WTC11 (cell line): ENCODE measurements at regions not wholly inside any gene's neighbourhood (a gene's known extent, or its start where the extent isn't known, plus 50 kb on each side); places are given as distances from the start of the nearest gene placed in this dataset.

Source experiments
- ATAC-seq: fragments of 200-7000 bp; cut with Tn5 transposase; 2 replicates; pipeline ENCODE4 v1.10.0; 2021; ENCODE audit warnings: mild to moderate bottlenecking, moderate library complexity
- CTCF ChIA-PET: fragments of 300-600 bp; sonication (Branson Sonifier 250); formaldehyde crosslinking; loops from one replicate; lab custom pipeline; 2021; ENCODE audit warnings: antibody characterized with exemption; lab: Charles Lee
- POLR2A ChIA-PET: fragments of 350-600 bp; sonication (Branson Sonifier 250); formaldehyde crosslinking; loops from one replicate; lab custom pipeline; 2021; ENCODE audit warnings: antibody characterized with exemption; lab: Charles Lee
- DNase-seq: peaks from one replicate; pipeline ENCODE4 v3.0.0; 2021; ENCODE audit warnings: low spot score
- H3K27ac Mint-ChIP-seq: 2 replicates; pipeline ENCODE4 v1.8.0; 2021; ENCODE audit warnings: mixed read lengths
- H3K27me3 Mint-ChIP-seq: 2 replicates; pipeline ENCODE4 v1.8.0; 2021; ENCODE audit warnings: low read depth, mild to moderate bottlenecking, moderate library complexity, mixed read lengths
- H3K36me3 Mint-ChIP-seq: 2 replicates; pipeline ENCODE4 v1.8.0; 2021; ENCODE audit warnings: mixed read lengths
- H3K4me1 Mint-ChIP-seq: 2 replicates; pipeline ENCODE4 v1.8.0; 2022; ENCODE audit warnings: mixed read lengths
- H3K4me3 Mint-ChIP-seq: 2 replicates; pipeline ENCODE4 v1.8.0; 2021; ENCODE audit warnings: mild to moderate bottlenecking, moderate library complexity, mixed read lengths
- H3K9me3 Mint-ChIP-seq: 2 replicates; pipeline ENCODE4 v1.8.0; 2021; ENCODE audit warnings: mixed read lengths
- AFF4 ChIP-seq: sonication (generic); formaldehyde crosslinking; IDR thresholded peaks from 2 replicates; pipeline ENCODE4 v1.8.1; 2023; ENCODE audit warnings: mild to moderate bottlenecking, missing genetic modification reagents, borderline replicate concordance
- ATF3 ChIP-seq: sonication (generic); formaldehyde crosslinking; conservative IDR thresholded peaks from 2 replicates; pipeline ENCODE4 v1.8.1; 2022; ENCODE audit warnings: mild to moderate bottlenecking, missing genetic modification reagents
- ATF6 ChIP-seq: sonication (generic); formaldehyde crosslinking; IDR thresholded peaks from 2 replicates; pipeline ENCODE4 v1.8.1; 2023; ENCODE audit warnings: mild to moderate bottlenecking, missing genetic modification reagents
- CREM ChIP-seq: sonication (generic); formaldehyde crosslinking; IDR thresholded peaks from 2 replicates; pipeline ENCODE4 v1.8.1; 2022; ENCODE audit warnings: mild to moderate bottlenecking, missing genetic modification reagents, moderate library complexity
- HMGXB4 ChIP-seq: sonication (generic); formaldehyde crosslinking; IDR thresholded peaks from 2 replicates; pipeline ENCODE4 v1.8.1; 2023; ENCODE audit warnings: mild to moderate bottlenecking, moderate library complexity, missing genetic modification reagents
- MXD4 ChIP-seq: fragments of 250-450 bp; sonication (Bioruptor Pico); IDR thresholded peaks from 2 replicates; pipeline ENCODE4 v1.8.0; 2021; ENCODE audit warnings: mild to moderate bottlenecking, moderate library complexity, borderline replicate concordance
- RORB ChIP-seq: fragments of 250-450 bp; sonication (Bioruptor Pico); IDR thresholded peaks from 2 replicates; pipeline ENCODE4 v1.9.0; 2021; ENCODE audit warnings: mild to moderate bottlenecking
- TP53 ChIP-seq: sonication (generic); formaldehyde crosslinking; IDR thresholded peaks from 2 replicates; pipeline ENCODE4 v1.8.1; 2023; ENCODE audit warnings: mild to moderate bottlenecking, missing genetic modification reagents
- USF1 ChIP-seq: sonication (generic); formaldehyde crosslinking; IDR thresholded peaks from 2 replicates; pipeline ENCODE4 v1.8.0; 2022; ENCODE audit warnings: mild to moderate bottlenecking, missing genetic modification reagents
- USF2 ChIP-seq: sonication (generic); formaldehyde crosslinking; IDR thresholded peaks from 2 replicates; pipeline ENCODE4 v1.8.1; 2023; ENCODE audit warnings: mild to moderate bottlenecking, missing genetic modification reagents, moderate library complexity
- ZNF423 ChIP-seq: fragments of 250-450 bp; sonication (Bioruptor Pico); IDR thresholded peaks from 2 replicates; pipeline ENCODE4 v2.1.2; 2022; ENCODE audit warnings: mild to moderate bottlenecking, moderate library complexity
- ZNF512 ChIP-seq: sonication (generic); formaldehyde crosslinking; IDR thresholded peaks from 2 replicates; pipeline ENCODE4 v1.8.1; 2022; ENCODE audit warnings: missing genetic modification reagents, borderline replicate concordance
- ZNF532 ChIP-seq: fragments of 250-450 bp; sonication (Bioruptor Pico); IDR thresholded peaks from 2 replicates; pipeline ENCODE4 v1.9.0; 2021; ENCODE audit warnings: mild to moderate bottlenecking, borderline replicate concordance
- ZNF671 ChIP-seq: fragments of 250-450 bp; sonication (Bioruptor Pico); IDR thresholded peaks from 2 replicates; pipeline ENCODE4 v1.8.0; 2021; ENCODE audit warnings: mild to moderate bottlenecking

GRCh38 chr5:68680366-68680765 is 413.4 kb upstream of the SLC30A5 start (continued):
- TF ChIP-seq USF2 (CRISPR knock-in tag) (no peak), RORB (CRISPR knock-in tag) (no peak), ATF3 (no peak), ZNF532 (CRISPR knock-in tag) (no peak), TP53 (CRISPR knock-in tag) (no peak), ZNF423 (no peak)

- CTCF ChIA-PET = no interaction called here
- Mint-ChIP-seq H3K4me3 (no peak overlapping the region), H3K27ac (no peak overlapping the region), H3K9me3 (peaks cover 9% of the 10 kb centered on the region; the same call in 1 of the 2 replicates), H3K36me3 (no peaks in the 10 kb centered on the region), H3K4me1 (0 out of 2 replicates have a peak, but pooled peaks cover 3% of the 10 kb centered on the region)
- POLR2A ChIA-PET = interaction anchor here (0.6 kb wide), 1 partner anchor 804 kb away, joined by 3 read pairs; no protein-coding TSS in a partner anchor
- no peak for DNase-seq
- no peak for TF ChIP-seq AFF4
- TF ChIP-seq ATF6 (CRISPR knock-in tag) = no peak
- TF ChIP-seq HMGXB4 = no peak
- no peak for TF ChIP-seq MXD4
- TF ChIP-seq TP53 (CRISPR knock-in tag) = no peak
- TF ChIP-seq CREM (CRISPR knock-in tag) = no peak
- TF ChIP-seq USF1 = no peak
- no peak for TF ChIP-seq ZNF512 (CRISPR knock-in tag)
- TF ChIP-seq ZNF671 (CRISPR knock-in tag) = no peak
- TF ChIP-seq, all 79 proteins: peak for 0
- H3K27me3 Mint-ChIP-seq = no peaks in the 10 kb centered on the region
- ATAC-seq = no peak
Measured at GRCh38 chr5:68681929-68682328, 411.9 kb upstream of the SLC30A5 start.
